ENCODE measurements at regions not wholly inside any gene's neighbourhood (a gene's known extent, or its start where the extent isn't known, plus 50 kb on each side); places are given as distances from the start of the nearest gene placed in this dataset.

- H3K36me3 ChIP-seq = no peaks in the 10 kb centered on the region
- intact Hi-C loops (cut with DNase I) = no loop called here
- H3K4me1 ChIP-seq = no peaks in the 10 kb centered on the region
- no peak overlapping the region for H3K27ac ChIP-seq
- TF ChIP-seq CTCF (IDR thresholded peaks at IDR 0.05) = no peak
- TF ChIP-seq POLR2A (IDR thresholded peaks at IDR 0.05) = no peak
- no peaks in the 10 kb centered on the region for H3K27me3 ChIP-seq
- peak in 1 of 2 donors; percentile 2 for DNase-seq (ENCODE audit: extremely low spot score in 2 of 2)
- no peak overlapping the region for H3K4me3 ChIP-seq
- no peaks in the 10 kb centered on the region for H3K9me3 ChIP-seq
These were observed 67.0 kb upstream of the NLRP1 start for GRCh38 chr17:5651348-5651747.

GRCh38 chr17:5661491-5662125 is 77.3 kb upstream of the NLRP1 start:
- H3K27ac ChIP-seq = no peak overlapping the region
- intact Hi-C loops (cut with DNase I) = loop anchor here (5.0 kb wide), 1 partner anchor 51 kb away; no protein-coding TSS in a partner anchor
- no peak for TF ChIP-seq CTCF (IDR thresholded peaks at IDR 0.05)
- TF ChIP-seq POLR2AphosphoS5 (IDR thresholded peaks at IDR 0.05; ENCODE audit: insufficient read depth in 1 of 2, low read depth in 1 of 2) = no peak
- no peak for TF ChIP-seq POLR2A (IDR thresholded peaks at IDR 0.05)

GRCh38 chr17:5662409-5663085 is 78.2 kb upstream of the NLRP1 start:
- DNase-seq (ENCODE audit: extremely low spot score in 2 of 2) = peak in 1 of 2 donors; percentile 77

More at GRCh38 chr17:5661491-5662125, 77.3 kb upstream of the NLRP1 start:
- peak in 1 of 2 donors; percentile 72 for DNase-seq (ENCODE audit: extremely low spot score in 2 of 2)
- H3K36me3 ChIP-seq = no peaks in the 10 kb centered on the region
- H3K9me3 ChIP-seq = no peaks in the 10 kb centered on the region
- no peak overlapping the region for H3K4me3 ChIP-seq
- no peaks in the 10 kb centered on the region for H3K4me1 ChIP-seq
- H3K27me3 ChIP-seq = no peaks in the 10 kb centered on the region

GRCh38 chr17:5665164-5665563 is 80.9 kb upstream of the NLRP1 start:
- peak in 1 of 2 donors; percentile 60 for DNase-seq (ENCODE audit: extremely low spot score in 2 of 2)
- no peaks in the 10 kb centered on the region for H3K27me3 ChIP-seq
- H3K36me3 ChIP-seq = no peaks in the 10 kb centered on the region
- no peaks in the 10 kb centered on the region for H3K4me1 ChIP-seq
- intact Hi-C loops (cut with DNase I) = no loop called here
- H3K4me3 ChIP-seq = no peak overlapping the region
- no peak overlapping the region for H3K27ac ChIP-seq
- no peak for TF ChIP-seq CTCF (IDR thresholded peaks at IDR 0.05)
- no peaks in the 10 kb centered on the region for H3K9me3 ChIP-seq

More at GRCh38 chr17:5662409-5663085, 78.2 kb upstream of the NLRP1 start:
- Histone ChIP-seq H3K4me3 (no peak overlapping the region), H3K27me3 (no peaks in the 10 kb centered on the region), H3K36me3 (no peaks in the 10 kb centered on the region), H3K9me3 (no peaks in the 10 kb centered on the region), H3K27ac (no peak overlapping the region), H3K4me1 (no peaks in the 10 kb centered on the region)
- intact Hi-C loops (cut with DNase I) = loop anchor here (5.0 kb wide), 1 partner anchor 50 kb away; no protein-coding TSS in a partner anchor
- TF ChIP-seq POLR2AphosphoS5 (IDR thresholded peaks at IDR 0.05; ENCODE audit: insufficient read depth in 1 of 2, low read depth in 1 of 2) = no peak
- no peak for TF ChIP-seq POLR2A (IDR thresholded peaks at IDR 0.05)
- TF ChIP-seq CTCF (IDR thresholded peaks at IDR 0.05) = no peak

GRCh38 chr17:5667871-5668270 is 83.6 kb upstream of the NLRP1 start:
- Histone ChIP-seq H3K9me3 (no peaks in the 10 kb centered on the region), H3K36me3 (no peaks in the 10 kb centered on the region), H3K27ac (no peak overlapping the region), H3K27me3 (no peaks in the 10 kb centered on the region), H3K4me3 (no peak overlapping the region), H3K4me1 (no peaks in the 10 kb centered on the region)
- no peak for DNase-seq (ENCODE audit: extremely low spot score in 2 of 2)
- no peak for TF ChIP-seq POLR2AphosphoS5 (IDR thresholded peaks at IDR 0.05; ENCODE audit: insufficient read depth in 1 of 2, low read depth in 1 of 2)
- no peak for TF ChIP-seq CTCF (IDR thresholded peaks at IDR 0.05)
- no peak for TF ChIP-seq POLR2A (IDR thresholded peaks at IDR 0.05)
- intact Hi-C loops (cut with DNase I) = no loop called here
